HG02870 (cell line): ENCODE measurements at regions not wholly inside any gene's neighbourhood (a gene's known extent, or its start where the extent isn't known, plus 50 kb on each side); places are given as distances from the start of the nearest gene placed in this dataset.

ENCODE experiments used
- ATAC-seq: cut with Tn5 transposase; IDR thresholded peaks from one replicate; pipeline ENCODE4 v1.9.1; 2021; ENCODE audit warnings: mild to moderate bottlenecking, moderate library complexity; ENCODE audit not compliant: unreplicated experiment

DNA sequence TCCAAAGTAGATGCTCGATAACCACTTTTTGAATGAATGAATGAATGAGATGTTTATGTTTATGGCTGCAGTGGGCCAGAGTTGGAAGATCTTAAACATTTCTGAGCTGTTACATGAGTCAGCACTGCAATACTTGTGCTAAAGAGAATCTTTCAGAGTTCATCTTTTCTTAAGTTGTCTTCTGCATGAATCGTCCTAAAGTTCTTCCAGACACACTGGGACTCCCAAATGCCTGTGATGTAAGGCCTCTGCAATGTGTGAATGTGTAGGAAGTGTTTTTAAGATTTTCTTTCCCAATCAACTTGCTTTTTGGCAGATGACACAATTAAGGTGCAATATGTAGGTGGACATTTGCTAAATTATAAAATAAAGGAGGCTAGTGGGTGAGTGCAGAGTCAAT lies 50.3 kb upstream of the TRIM9 start:
- ATAC-seq = no peak

GRCh38 chr14:51147183-51147582 lies 52.3 kb upstream of the TRIM9 start:
- no peak for ATAC-seq

DNA sequence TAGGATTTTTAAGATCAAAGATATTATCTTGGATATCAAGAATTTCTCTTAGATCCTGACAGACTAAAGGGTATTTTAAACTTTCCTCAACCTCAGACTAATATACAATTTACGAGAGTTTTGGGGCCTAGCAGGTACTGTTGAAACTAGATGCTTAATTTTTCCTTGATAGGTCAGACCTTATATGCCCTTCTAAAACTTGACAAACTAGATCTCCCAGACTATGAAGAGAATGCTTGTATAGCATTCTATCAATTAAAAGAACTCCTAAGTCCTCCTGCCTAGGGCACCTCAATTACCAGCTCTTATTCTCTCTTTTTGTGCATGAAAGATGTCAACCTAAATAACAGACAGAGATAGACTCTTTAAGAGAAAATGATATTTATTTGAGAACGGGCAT lies 60.4 kb upstream of the TRIM9 start:
- no peak for ATAC-seq

DNA sequence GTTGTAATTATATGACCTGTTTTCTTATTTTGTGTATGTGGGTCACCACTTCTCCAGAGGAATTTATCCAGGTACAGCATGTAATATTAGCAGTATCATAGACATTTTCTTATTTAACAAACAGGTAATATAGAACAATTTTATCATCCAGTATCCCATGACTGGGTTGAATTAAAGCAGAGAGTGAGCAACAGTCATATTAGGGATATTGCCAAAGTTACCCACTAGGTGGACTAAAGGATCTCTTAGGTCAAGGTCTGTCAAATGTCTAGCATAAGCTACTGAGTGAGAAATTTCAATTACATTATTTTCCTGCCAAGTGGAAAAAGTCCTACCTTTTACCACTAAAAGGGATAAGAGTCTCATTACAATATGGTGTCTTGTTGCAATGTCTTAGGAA lies 62.1 kb upstream of the TRIM9 start:
- ATAC-seq = no peak

GRCh38 chr14:51160871-51161270 lies 66.0 kb upstream of the TRIM9 start:
- ATAC-seq = no peak

DNA sequence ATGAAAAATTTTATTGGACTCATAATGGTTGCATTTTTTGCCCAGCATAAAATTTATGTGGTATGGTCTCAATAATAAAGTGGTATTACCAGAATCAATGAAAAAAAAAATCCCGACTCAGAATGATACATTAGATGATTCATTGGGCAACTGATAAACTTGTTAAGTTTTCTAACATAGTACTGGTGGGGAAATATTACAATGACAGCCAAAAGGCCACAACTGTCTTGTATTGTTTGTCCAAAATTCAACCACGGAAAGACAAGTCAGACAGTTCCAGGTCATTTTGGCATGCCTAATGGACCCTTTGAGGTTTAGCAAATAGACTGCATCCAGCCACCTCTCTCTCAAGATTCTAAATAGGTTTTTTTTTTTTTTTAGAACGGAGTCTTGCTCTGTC lies 70.5 kb upstream of the TRIM9 start:
- ATAC-seq = no peak

DNA sequence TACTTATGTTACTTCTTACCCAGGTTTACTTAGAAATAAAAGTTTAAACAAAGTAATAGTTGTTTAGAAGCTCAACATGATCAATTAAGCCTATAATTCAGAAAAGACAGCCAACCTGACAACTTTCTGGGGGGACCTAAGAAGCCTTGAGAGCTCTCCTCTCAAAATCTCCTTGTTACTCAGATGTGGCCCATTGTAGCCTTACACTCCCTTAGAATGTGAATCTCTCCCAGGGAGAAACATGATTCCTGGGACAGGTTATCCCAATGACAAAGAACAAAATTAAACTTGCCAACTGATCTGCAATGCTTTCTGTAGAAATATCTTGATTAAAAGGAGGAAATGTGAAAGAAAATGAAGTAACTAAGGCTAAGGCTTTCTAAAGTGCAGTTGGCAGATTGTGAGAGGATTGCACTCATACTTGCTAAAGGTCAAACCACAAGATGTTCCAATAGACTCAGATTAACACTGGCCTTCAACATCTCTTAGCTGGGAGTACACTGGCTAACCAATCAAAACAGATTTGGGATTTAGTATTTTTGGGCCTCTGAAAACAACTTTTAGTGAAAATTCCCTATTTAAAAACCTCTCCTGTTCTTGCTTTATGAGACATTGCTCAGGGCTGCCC lies 72.3 kb upstream of the TMX1 start:
- ATAC-seq = peak; percentile 76

DNA sequence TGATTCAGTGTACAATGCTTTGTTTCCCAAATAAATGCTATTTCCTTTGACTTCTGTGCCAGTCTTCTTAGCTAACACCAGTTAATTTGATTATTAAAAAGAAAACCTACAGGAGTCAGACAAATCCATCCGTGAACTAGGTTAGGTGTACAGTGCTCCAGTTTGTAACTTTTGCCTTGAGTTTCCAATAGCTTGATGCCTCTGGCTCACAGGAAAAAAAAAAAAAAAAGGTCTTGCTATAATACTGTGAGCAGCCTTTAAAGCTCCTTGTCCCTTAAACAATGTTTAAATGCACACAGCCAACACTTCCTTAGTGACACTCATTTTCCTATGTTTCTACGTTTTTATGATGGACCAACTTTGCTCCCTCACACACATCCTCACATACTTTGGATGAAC lies 71.8 kb upstream of the TMX1 start:
- no peak for ATAC-seq

GRCh38 chr14:51173863-51174262 lies 66.2 kb upstream of the TMX1 start:
- ATAC-seq = no peak

DNA sequence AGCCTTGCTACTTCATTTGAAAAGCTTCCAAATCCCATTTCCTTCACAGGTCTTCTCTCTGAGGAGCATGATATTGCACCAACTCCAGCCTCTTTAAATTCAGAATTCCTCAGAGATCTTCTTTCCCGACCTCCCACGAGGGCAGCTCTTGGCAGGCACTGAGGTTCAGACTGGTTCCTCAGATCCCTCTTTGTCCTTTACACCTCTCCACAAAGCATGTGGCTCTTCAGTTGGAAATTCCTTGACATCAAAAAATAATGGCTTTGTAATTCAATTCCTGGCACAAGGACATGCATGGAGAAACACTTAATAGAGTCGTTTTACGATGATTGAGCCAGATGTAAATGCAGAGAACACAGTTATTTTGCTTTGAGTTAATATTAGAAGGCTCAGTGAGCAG lies 63.2 kb upstream of the TMX1 start:
- ATAC-seq = no peak

DNA sequence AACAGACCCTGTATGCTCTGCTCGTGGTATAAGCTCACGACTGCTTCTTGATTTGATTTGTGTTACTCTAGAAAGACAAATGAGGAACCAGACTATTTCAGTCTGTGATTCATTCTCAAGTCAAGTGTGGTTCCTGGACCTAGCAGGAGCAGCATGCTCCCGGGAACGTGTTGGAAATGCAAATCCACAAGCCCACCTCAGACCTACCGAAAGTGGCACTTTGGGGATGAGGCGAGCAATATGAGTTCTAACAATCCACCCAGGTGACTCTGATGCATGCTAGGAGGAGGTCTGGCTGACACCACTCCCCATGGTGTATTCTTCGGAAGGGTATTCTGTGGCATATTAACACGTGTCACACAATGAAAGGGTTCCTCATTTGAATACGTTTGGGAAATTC lies 59.5 kb upstream of the TMX1 start:
- ATAC-seq = peak; percentile 85

DNA sequence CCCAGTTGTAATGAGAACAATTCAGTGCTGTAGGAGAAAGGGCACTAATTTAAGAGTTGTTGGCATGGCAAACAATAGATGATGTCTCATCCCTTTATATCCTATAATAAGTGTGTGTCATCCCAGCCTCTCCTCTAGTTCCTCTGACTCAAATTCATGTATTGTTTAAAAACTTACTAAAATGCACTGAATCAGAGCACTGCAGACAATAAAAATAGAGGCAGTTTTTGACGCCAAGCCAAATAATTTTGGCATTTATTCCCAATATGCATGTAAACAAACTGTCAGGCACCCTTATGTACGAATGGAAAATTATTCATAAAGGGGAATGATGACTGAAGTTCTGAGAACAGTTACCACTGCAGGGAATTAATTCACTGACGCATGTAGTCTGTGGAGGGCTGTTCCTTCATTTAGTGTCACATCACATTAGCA lies 57.9 kb upstream of the TMX1 start:
- no peak for ATAC-seq

- ATAC-seq = no peak
Observed at GRCh38 chr14:51185180-51185579, 54.9 kb upstream of the TMX1 start.

GRCh38 chr14:51185754-51186153 lies 54.3 kb upstream of the TMX1 start:
- peak; percentile 87 for ATAC-seq

DNA sequence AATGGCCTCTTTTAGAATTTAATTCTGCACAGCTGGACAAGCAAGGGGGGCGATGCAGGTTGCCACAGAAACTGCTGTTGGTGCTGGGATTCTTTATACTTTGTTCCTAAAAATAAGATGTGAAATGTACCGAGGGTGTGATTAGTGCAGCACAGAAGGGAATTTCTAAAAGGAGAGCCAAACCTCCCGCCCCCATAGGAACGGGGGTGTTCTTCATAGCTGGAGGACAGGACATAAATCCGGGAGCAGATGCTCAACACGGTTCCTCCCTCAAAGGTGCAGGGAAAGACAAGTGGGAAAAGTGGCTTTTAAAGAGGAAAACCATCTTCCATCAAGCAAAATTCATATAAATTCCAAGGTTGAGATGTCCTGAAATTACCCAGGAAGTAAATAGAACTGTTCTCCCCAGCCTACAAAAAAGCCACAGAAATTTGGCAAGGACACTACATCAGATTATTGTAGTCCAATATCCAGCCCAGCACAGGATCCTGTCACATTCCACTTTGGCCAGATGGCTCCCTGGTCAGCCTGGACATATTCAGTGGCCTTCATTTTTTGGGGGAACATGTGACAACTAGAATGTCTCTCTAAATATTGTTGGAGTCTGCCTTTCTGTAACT lies 51.4 kb upstream of the TMX1 start:
- no peak for ATAC-seq

DNA sequence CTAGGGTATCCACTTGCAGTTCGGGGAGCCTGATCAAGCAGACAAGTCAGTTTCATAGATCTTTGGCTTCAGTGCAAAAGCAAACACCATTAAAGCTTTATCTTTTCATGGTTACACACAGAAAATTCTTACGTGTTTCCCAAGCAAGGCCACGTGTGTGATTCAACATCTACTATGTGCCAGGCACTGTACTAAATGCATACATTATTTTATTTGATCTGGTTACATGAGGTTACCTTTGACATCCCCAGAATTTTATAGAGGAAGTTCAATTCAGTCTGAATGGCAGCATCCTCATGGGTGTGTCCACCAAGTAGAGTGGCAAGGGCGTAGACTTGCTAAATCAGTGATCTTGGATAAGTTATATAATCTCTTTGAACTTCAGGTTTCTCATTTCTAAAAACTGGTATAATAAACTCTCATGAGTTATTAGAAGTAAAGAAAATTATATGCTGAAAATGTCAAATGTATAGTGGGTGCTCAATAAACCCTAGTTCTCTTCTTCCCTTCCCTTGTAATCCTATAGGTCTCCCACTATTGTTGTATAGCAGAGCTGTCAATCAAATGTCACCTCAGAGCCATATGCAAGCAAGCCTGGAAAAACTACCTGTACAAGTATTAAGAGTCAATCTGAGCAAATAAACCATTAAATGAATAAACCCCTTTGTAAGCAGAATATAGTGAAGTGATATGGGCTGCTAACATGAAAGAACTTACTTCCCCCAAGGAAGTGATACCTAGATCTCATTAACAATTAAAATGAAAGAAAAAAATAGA lies 50.3 kb upstream of the TMX1 start:
- ATAC-seq = no peak
